ENCODE measurements at regions not wholly inside any gene's neighbourhood (a gene's known extent, or its start where the extent isn't known, plus 50 kb on each side); places are given as distances from the start of the nearest gene placed in this dataset.

DNA sequence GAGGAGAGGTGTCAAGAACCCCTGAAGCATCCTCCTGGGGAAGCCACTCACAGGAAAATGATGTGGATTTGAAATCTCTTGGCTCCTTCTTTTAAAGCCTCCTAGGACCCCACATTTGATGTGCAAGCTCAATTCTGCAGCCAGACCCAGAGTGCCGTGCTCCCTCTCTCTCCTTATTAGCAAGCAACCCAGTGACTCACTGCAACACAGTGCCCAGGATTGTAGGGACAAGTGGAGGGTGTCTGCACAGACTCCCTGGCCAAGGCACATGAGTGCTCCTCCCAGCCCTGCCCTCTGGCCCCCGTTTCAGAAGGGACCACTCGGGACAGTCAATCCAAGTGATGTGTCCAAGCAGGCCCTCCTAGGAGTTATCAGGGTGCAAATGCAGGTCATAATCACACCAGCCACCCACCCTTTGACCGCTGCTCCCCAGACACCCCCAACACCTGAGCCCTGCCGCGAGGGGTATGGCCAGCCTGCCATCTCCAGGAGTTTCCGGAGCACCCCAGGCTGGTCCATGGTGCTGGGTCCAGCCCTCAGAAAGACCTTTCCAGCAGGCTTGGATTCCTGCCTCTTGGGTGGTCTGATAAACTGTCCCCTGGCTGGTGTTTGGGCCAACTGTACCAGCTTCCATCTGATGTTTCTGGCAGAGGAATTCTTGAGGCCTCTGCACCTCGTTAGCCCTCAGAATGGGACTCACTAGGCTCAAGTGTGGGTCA is 54.5 kb upstream of the CXCL12 start:
- TF ChIP-seq EZH2phosphoT487 (IDR thresholded peaks at IDR 0.05; ENCODE audit: insufficient read depth, low read depth) (no peak), EZH2 (IDR thresholded peaks at IDR 0.05; ENCODE audit: insufficient read depth, poor library complexity, severe bottlenecking) (no peak)
